A673 (cell line): ENCODE measurements at regions not wholly inside any gene's neighbourhood (a gene's known extent, or its start where the extent isn't known, plus 50 kb on each side); places are given as distances from the start of the nearest gene placed in this dataset.

Experiments used
- BruUV-seq: library from RNA; stranded (reverse); fragments of 400-500 nt; replicated peaks from 2 replicates; lab custom pipeline; 2021; lab: Mats Ljungman, UMichigan
- CTCF ChIA-PET: fragments of 300-600 bp; sonication (Branson Sonifier 250); formaldehyde crosslinking; loops from one replicate; lab custom pipeline; 2022; ENCODE audit warnings: antibody characterized with exemption; lab: Charles Lee
- POLR2A ChIA-PET: fragments of 300-600 bp; sonication (Branson Sonifier 250); formaldehyde crosslinking; loops from one replicate; lab custom pipeline; 2022; ENCODE audit warnings: antibody characterized with exemption; ENCODE audit not compliant: low non-redundant PET; lab: Charles Lee
- DNase-seq: peaks from one replicate; pipeline ENCODE4 v3.0.0-alpha.2; 2015; ENCODE audit warnings: low spot score
- H3K27ac ChIP-seq: fragments of 200-600 bp; sonication (generic); 2 replicates; pipeline ENCODE4 v1.5.1; 2016; ENCODE audit warnings: mixed run types, low read depth, mild to moderate bottlenecking, mixed read lengths, antibody characterized with exemption, low read length; ENCODE audit not compliant: poor library complexity, severe bottlenecking
- H3K27me3 ChIP-seq: fragments of 200-600 bp; sonication (generic); replicated peaks from 2 replicates; pipeline ENCODE4 v1.6.1; 2017; ENCODE audit warnings: mixed run types, low read depth, mild to moderate bottlenecking, mixed read lengths, antibody characterized with exemption, low read length; ENCODE audit not compliant: insufficient read depth, poor library complexity
- H3K36me3 ChIP-seq: fragments of 200-600 bp; sonication (generic); 2 replicates; pipeline ENCODE4 v1.6.1; 2016; ENCODE audit warnings: mixed run types, mild to moderate bottlenecking, mixed read lengths, antibody characterized with exemption, low read length; ENCODE audit not compliant: insufficient read depth, poor library complexity, severe bottlenecking
- H3K4me1 ChIP-seq: fragments of 200-600 bp; sonication (generic); 2 replicates; pipeline ENCODE4 v1.6.1; 2017; ENCODE audit warnings: mixed run types, mild to moderate bottlenecking, mixed read lengths, antibody characterized with exemption, low read length; ENCODE audit not compliant: insufficient read depth, poor library complexity, severe bottlenecking
- H3K4me3 ChIP-seq: fragments of 200-600 bp; sonication (generic); 2 replicates; pipeline ENCODE4 v1.5.1; 2016; ENCODE audit warnings: low read depth, mixed run types, mild to moderate bottlenecking, mixed read lengths, low read length; ENCODE audit not compliant: poor library complexity, severe bottlenecking
- H3K9me3 ChIP-seq: fragments of 200-600 bp; sonication (generic); 2 replicates; pipeline ENCODE4 v1.6.1; 2016; ENCODE audit warnings: mixed run types, low read depth, mild to moderate bottlenecking, mixed read lengths, antibody characterized with exemption, low read length; ENCODE audit not compliant: poor library complexity, severe bottlenecking
- CTCF ChIP-seq: fragments of 300-800, 200-600 bp; sonication (generic); conservative IDR thresholded peaks from 2 replicates; pipeline ENCODE4 v1.5.1; 2017; ENCODE audit warnings: low read depth, mild to moderate bottlenecking, antibody characterized with exemption, low read length, moderate library complexity, mixed read lengths
- EZH2 ChIP-seq: fragments of 200-600 bp; sonication (generic); IDR thresholded peaks from 2 replicates; pipeline ENCODE4 v1.6.1; 2017; ENCODE audit warnings: borderline replicate concordance, low read depth, mild to moderate bottlenecking, mixed read lengths, antibody characterized with exemption, low read length; ENCODE audit not compliant: poor library complexity, severe bottlenecking
- intact Hi-C: fragments of 100-400 bp; cut with micrococcal nuclease; formaldehyde crosslinking; loops from one replicate; pipeline ENCODE4 v1.10.0; 2022; ENCODE audit not compliant: unreplicated experiment

- no peaks in the 10 kb centered on the region for H3K27me3 ChIP-seq
- ChIA-PET CTCF (no interaction called here), POLR2A (no interaction called here)
- TF ChIP-seq CTCF, result no peak
- TF ChIP-seq EZH2, result no peak
- no peaks in the 10 kb centered on the region for H3K4me1 ChIP-seq
- no peak overlapping the region for H3K4me3 ChIP-seq
- no peaks in the 10 kb centered on the region for H3K9me3 ChIP-seq
- no TSS peak for BruUV-seq
- no peak for DNase-seq
- H3K27ac ChIP-seq, result no peak overlapping the region
- intact Hi-C loops, result no loop called here
- no peaks in the 10 kb centered on the region for H3K36me3 ChIP-seq
These were observed 236.7 kb upstream of the GOT2 start for GRCh38 chr16:58970775-58971174.

DNA sequence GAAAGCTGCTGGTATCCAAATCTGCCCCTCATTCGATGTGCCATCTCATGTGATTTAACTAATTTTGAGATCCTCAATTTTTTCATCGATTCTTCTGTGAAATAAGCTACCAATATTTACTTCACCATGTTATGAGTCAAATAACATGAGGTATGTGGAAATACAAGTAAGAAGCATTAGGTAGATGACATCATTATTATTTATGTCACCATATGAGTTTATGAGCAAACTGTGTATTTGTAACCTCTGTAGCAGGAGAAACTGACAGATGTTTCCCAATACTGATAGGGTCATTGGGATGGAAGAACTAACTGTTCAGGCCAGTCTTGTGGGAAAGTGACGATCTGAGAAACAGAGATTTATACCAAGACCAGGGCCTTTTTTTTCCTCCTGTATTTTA lies 229.4 kb upstream of the GOT2 start:
- no peak for DNase-seq
- no peaks in the 10 kb centered on the region for H3K9me3 ChIP-seq
- BruUV-seq, result no TSS peak
- TF ChIP-seq EZH2 (no peak), CTCF (no peak)
- intact Hi-C loops, result no loop called here
- no peaks in the 10 kb centered on the region for H3K36me3 ChIP-seq
- H3K27ac ChIP-seq, result no peak overlapping the region
- ChIA-PET POLR2A (no interaction called here), CTCF (no interaction called here)
- H3K27me3 ChIP-seq, result peaks cover under 1% of the 10 kb centered on the region
- H3K4me3 ChIP-seq, result no peak overlapping the region
- H3K4me1 ChIP-seq, result no peaks in the 10 kb centered on the region

DNA sequence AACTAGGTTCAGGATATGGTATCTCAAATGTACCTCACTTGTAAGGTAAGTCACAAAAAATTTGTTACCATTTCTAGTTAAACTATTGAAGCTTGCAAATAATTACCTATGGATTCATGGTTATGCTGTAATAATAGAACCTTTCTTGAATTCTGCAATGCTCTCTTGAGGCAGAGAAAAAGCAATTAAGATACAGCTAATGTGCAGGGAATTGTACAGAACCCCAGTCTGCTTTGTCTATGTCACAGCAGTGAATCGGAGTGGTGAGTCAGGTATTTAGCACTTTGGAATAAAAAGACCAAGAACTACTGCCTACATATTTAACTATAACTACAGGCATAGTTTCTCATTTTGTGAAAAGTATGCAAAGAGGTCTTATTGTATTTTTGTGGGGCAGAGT lies 228.7 kb upstream of the GOT2 start:
- ChIA-PET POLR2A (no interaction called here), CTCF (no interaction called here)
- intact Hi-C loops, result no loop called here

More for the DNA sequence above, 228.7 kb upstream of the GOT2 start:
- no peak for DNase-seq
- H3K4me1 ChIP-seq, result no peaks in the 10 kb centered on the region
- H3K27ac ChIP-seq, result no peak overlapping the region
- H3K36me3 ChIP-seq, result no peaks in the 10 kb centered on the region
- BruUV-seq, result no TSS peak
- TF ChIP-seq CTCF (no peak), EZH2 (no peak)
- H3K27me3 ChIP-seq, result peaks cover 4% of the 10 kb centered on the region
- H3K4me3 ChIP-seq, result no peak overlapping the region
- H3K9me3 ChIP-seq, result no peaks in the 10 kb centered on the region
